Sigmoid colon (tissue), 6 donors: ENCODE measurements at regions not wholly inside any gene's neighbourhood (a gene's known extent, or its start where the extent isn't known, plus 50 kb on each side); places are given as distances from the start of the nearest gene placed in this dataset.

ENCODE experiments used
- DNase-seq: peaks from one replicate; pipeline ENCODE4 v3.0.0-alpha.2; 2019
- H3K27ac ChIP-seq, 4 donors: fragments of 200-600 bp; sonication (generic); one replicate each; pipeline ENCODE4 v1.5.1; 2016 to 2019; ENCODE audit warnings: mild to moderate bottlenecking in 1 of 4
- H3K27me3 ChIP-seq, 3 donors: fragments of 200-600 bp; sonication (generic); one replicate each; pipeline ENCODE4 v1.5.1; 2019; ENCODE audit warnings: mild to moderate bottlenecking in 1 of 3
- H3K36me3 ChIP-seq, 4 donors: fragments of 200-600 bp; sonication (generic); one replicate each; pipeline ENCODE4 v1.5.1; 2016 to 2019
- H3K4me1 ChIP-seq, 4 donors: fragments of 200-600 bp; sonication (generic); one replicate each; pipeline ENCODE4 v1.5.1; 2017 to 2019
- H3K4me3 ChIP-seq, 4 donors: fragments of 200-600 bp; sonication (generic); one replicate each; pipeline ENCODE4 v1.5.1; 2017 to 2019; ENCODE audit warnings: mild to moderate bottlenecking in 2 of 4, moderate library complexity in 1 of 4
- H3K9me3 ChIP-seq, 4 donors: fragments of 200-600 bp in 3 of 4; sonication (generic) in 3 of 4; one replicate each; pipeline versions ENCODE4 v1.5.1 to v1.6.1; 2013 to 2019
- CTCF ChIP-seq, 4 experiments: fragments of 450-650 bp in 3 of 4; fragments of 200-600 bp in 1 of 4; IDR thresholded peaks; one replicate each; pipeline ENCODE4 v1.5.1; 2016 to 2019; ENCODE audit warnings: antibody characterized with exemption in 4 of 4, mild to moderate bottlenecking in 3 of 4, moderate library complexity in 2 of 4
- EP300 ChIP-seq, 4 donors: sonication (generic); formaldehyde crosslinking; IDR thresholded peaks; one replicate each; pipeline ENCODE4 v1.6.1; 2017; ENCODE audit warnings: antibody characterized with exemption in 4 of 4
- POLR2A ChIP-seq, 2 donors: fragments of 450-650 bp; IDR thresholded peaks; one replicate each; pipeline ENCODE4 v1.6.1; 2016; ENCODE audit warnings: antibody characterized with exemption in 2 of 2, mild to moderate bottlenecking in 2 of 2, moderate library complexity in 2 of 2
- POLR2AphosphoS5 ChIP-seq, 4 donors: sonication (generic); formaldehyde crosslinking; IDR thresholded peaks; one replicate each; pipeline ENCODE4 v1.6.1; 2017; ENCODE audit warnings: antibody characterized with exemption in 4 of 4
- WGBS, 2 donors: extraction: QIAGEN DNeasy Blood & Tissue Kit; methylation state at CpG; one replicate each; pipeline ENCODE4 v1.1.7; 2013; 5-methylcytosine and 5-hydroxymethylcytosine counted together
- intact Hi-C: fragments of 100-400 bp; cut with DNase I; formaldehyde crosslinking; loops from one replicate; pipeline ENCODE4 v1.15.1; 2023
- donor health status: healthy with polysubstance abuse.
- donor health status: healthy.

GRCh38 chr19:31783592-31783991 lies 434.4 kb upstream of the TSHZ3 start:
- no peak overlapping the region for H3K27ac ChIP-seq
- H3K27me3 ChIP-seq: no peaks in the 10 kb centered on the region
- H3K36me3 ChIP-seq: no peaks in the 10 kb centered on the region
- no peak overlapping the region for H3K4me3 ChIP-seq
- intact Hi-C loops: no loop called here
- H3K4me1 ChIP-seq: no peaks in the 10 kb centered on the region
- WGBS, 2 donors: 25 to 63% methylated on average over 9 of the region's 9 CpGs
- no peak for DNase-seq
- no peaks in the 10 kb centered on the region for H3K9me3 ChIP-seq
- TF ChIP-seq CTCF (IDR thresholded peaks at IDR 0.05) (no peak), EP300 (IDR thresholded peaks at IDR 0.05) (no peak), POLR2A (IDR thresholded peaks at IDR 0.05) (no peak), POLR2AphosphoS5 (IDR thresholded peaks at IDR 0.05) (no peak)

GRCh38 chr19:31784671-31785101 lies 435.4 kb upstream of the TSHZ3 start:
- Histone ChIP-seq H3K4me1 (no peaks in the 10 kb centered on the region), H3K9me3 (peaks cover 0 to 2% (median 0%) of the 10 kb centered on the region in 4 donors), H3K4me3 (no peak overlapping the region), H3K27ac (no peak overlapping the region), H3K27me3 (no peaks in the 10 kb centered on the region), H3K36me3 (no peaks in the 10 kb centered on the region)
- DNase-seq: no peak
- intact Hi-C loops: no loop called here
- TF ChIP-seq CTCF (IDR thresholded peaks at IDR 0.05) (no peak), POLR2AphosphoS5 (IDR thresholded peaks at IDR 0.05) (no peak), EP300 (IDR thresholded peaks at IDR 0.05) (no peak), POLR2A (IDR thresholded peaks at IDR 0.05) (no peak)
- WGBS, 2 donors: 22 to 46% methylated on average over 3 of the region's 3 CpGs

GRCh38 chr19:31801611-31802010 lies 452.4 kb upstream of the TSHZ3 start:
- Histone ChIP-seq H3K4me3 (no peak overlapping the region), H3K36me3 (no peaks in the 10 kb centered on the region), H3K27me3 (no peaks in the 10 kb centered on the region), H3K27ac (no peak overlapping the region), H3K9me3 (no peaks in the 10 kb centered on the region), H3K4me1 (no peaks in the 10 kb centered on the region)
- DNase-seq: no peak
- TF ChIP-seq POLR2A (IDR thresholded peaks at IDR 0.05): no peak
- no peak for TF ChIP-seq CTCF (IDR thresholded peaks at IDR 0.05)
- 82 to 86% methylated on average over 4 of the region's 4 CpGs for WGBS, 2 donors
- intact Hi-C loops: no loop called here

GRCh38 chr19:31803835-31804446 lies 454.7 kb upstream of the TSHZ3 start:
- 51 to 82% methylated on average over 6 of the region's 6 CpGs for WGBS, 2 donors
- intact Hi-C loops: no loop called here

More at GRCh38 chr19:31803835-31804446, 454.7 kb upstream of the TSHZ3 start:
- DNase-seq: no peak
- Histone ChIP-seq H3K9me3 (no peaks in the 10 kb centered on the region), H3K4me1 (peaks cover 0 to 4% (median 0%) of the 10 kb centered on the region in 4 donors), H3K4me3 (no peak overlapping the region), H3K27ac (no peak overlapping the region), H3K27me3 (no peaks in the 10 kb centered on the region), H3K36me3 (no peaks in the 10 kb centered on the region)
- no peak for TF ChIP-seq POLR2A (IDR thresholded peaks at IDR 0.05)
- TF ChIP-seq CTCF (IDR thresholded peaks at IDR 0.05): no peak
- TF ChIP-seq POLR2AphosphoS5 (IDR thresholded peaks at IDR 0.05): no peak
- no peak for TF ChIP-seq EP300 (IDR thresholded peaks at IDR 0.05)
